Neuronal stem cell (in vitro differentiated cells): ENCODE measurements at regions not wholly inside any gene's neighbourhood (a gene's known extent, or its start where the extent isn't known, plus 50 kb on each side); places are given as distances from the start of the nearest gene placed in this dataset.

Source experiments
- DNase-seq: peaks from one replicate; pipeline ENCODE4 v3.0.0-alpha.2; 2013; ENCODE audit warnings: low spot score
- H2AFZ ChIP-seq: one replicate; pipeline ENCODE4 v1.6.1; 2013; ENCODE audit warnings: mild to moderate bottlenecking, low read length, inconsistent platforms
- H2AK5ac ChIP-seq: 2 replicates; pipeline ENCODE4 v1.6.1; 2013; ENCODE audit warnings: low read depth, mild to moderate bottlenecking, inconsistent platforms, low read length, moderate library complexity, mixed read lengths
- H2BK120ac ChIP-seq: 2 replicates; pipeline ENCODE4 v1.6.1; 2013; ENCODE audit warnings: low read depth, mild to moderate bottlenecking, inconsistent platforms, low read length, moderate library complexity, mixed read lengths
- H2BK12ac ChIP-seq: one replicate; pipeline ENCODE4 v1.6.1; 2013; ENCODE audit warnings: low read length, inconsistent platforms
- H2BK15ac ChIP-seq: 2 replicates; pipeline ENCODE4 v1.6.1; 2013; ENCODE audit warnings: mild to moderate bottlenecking, low read length, inconsistent platforms, mixed read lengths
- H2BK5ac ChIP-seq: one replicate; pipeline ENCODE4 v1.6.1; 2013; ENCODE audit warnings: inconsistent platforms, mild to moderate bottlenecking, low read length, moderate library complexity
- H3K14ac ChIP-seq: one replicate; pipeline ENCODE4 v1.6.1; 2013; ENCODE audit warnings: low read length, inconsistent platforms
- H3K18ac ChIP-seq: 2 replicates; pipeline ENCODE4 v1.6.1; 2013; ENCODE audit warnings: low read length, inconsistent platforms
- H3K23ac ChIP-seq: 2 replicates; pipeline ENCODE4 v1.6.1; 2013; ENCODE audit warnings: low read depth, mild to moderate bottlenecking, mixed read lengths, low read length, inconsistent platforms; ENCODE audit not compliant: poor library complexity
- H3K27ac ChIP-seq: replicated peaks from 3 replicates; pipeline ENCODE4 v1.5.1; 2013; ENCODE audit warnings: low read length, inconsistent platforms
- H3K27me3 ChIP-seq, 3 experiments: 2 replicates each; pipeline ENCODE4 v1.6.1; 2013; ENCODE audit warnings: low read length in 3 of 3, mild to moderate bottlenecking in 2 of 3, inconsistent platforms in 1 of 3, low read depth in 1 of 3, mixed read lengths in 1 of 3, moderate library complexity in 1 of 3; ENCODE audit not compliant: control insufficient read depth in 3 of 3, insufficient read depth in 3 of 3
- H3K36me3 ChIP-seq, 2 donors: replicated peaks in 1 of 2; 2 replicates each; pipeline ENCODE4 v1.6.1; 2013; ENCODE audit warnings: low read length in 2 of 2; ENCODE audit not compliant: control insufficient read depth in 2 of 2, insufficient read depth in 2 of 2
- H3K4ac ChIP-seq: 2 replicates; pipeline ENCODE4 v1.6.1; 2013; ENCODE audit warnings: inconsistent platforms, mild to moderate bottlenecking, low read length, moderate library complexity
- H3K4me1 ChIP-seq, 2 donors: 1 replicate in 1 of 2; 2 replicates in 1 of 2; pipeline ENCODE4 v1.6.1; 2013; ENCODE audit warnings: low read length in 2 of 2, low read depth in 1 of 2; ENCODE audit not compliant: control insufficient read depth in 2 of 2, insufficient read depth in 1 of 2
- H3K4me2 ChIP-seq: one replicate; pipeline ENCODE4 v1.6.1; 2013; ENCODE audit warnings: mild to moderate bottlenecking, low read length, inconsistent platforms; ENCODE audit not compliant: insufficient read depth, poor library complexity, severe bottlenecking
- H3K4me3 ChIP-seq, 2 donors: 2 replicates each; pipeline ENCODE4 v1.5.1; 2013; ENCODE audit warnings: low read length in 2 of 2, mild to moderate bottlenecking in 2 of 2, inconsistent platforms in 1 of 2, moderate library complexity in 1 of 2
- H3K79me1 ChIP-seq: one replicate; pipeline ENCODE4 v1.6.1; 2013; ENCODE audit warnings: low read depth, mild to moderate bottlenecking, inconsistent platforms, low read length, moderate library complexity
- H3K9ac ChIP-seq: one replicate; pipeline ENCODE4 v1.6.1; 2013; ENCODE audit warnings: mild to moderate bottlenecking, low read depth, low read length, inconsistent platforms; ENCODE audit not compliant: poor library complexity
- H3K9me3 ChIP-seq, 2 donors: replicated peaks in 1 of 2; 2 replicates each; pipeline versions ENCODE3 to v1.6.1; 2013; ENCODE audit warnings: low read length in 2 of 2, mild to moderate bottlenecking in 2 of 2, inconsistent platforms in 1 of 2, low read depth in 1 of 2, mixed read lengths in 1 of 2, moderate library complexity in 1 of 2; ENCODE audit not compliant: control insufficient read depth in 2 of 2, insufficient read depth in 1 of 2
- H4K8ac ChIP-seq: one replicate; pipeline ENCODE4 v1.6.1; 2013; ENCODE audit warnings: low read depth, mild to moderate bottlenecking, inconsistent platforms, low read length, moderate library complexity
- H4K91ac ChIP-seq: one replicate; pipeline ENCODE4 v1.6.1; 2013; ENCODE audit warnings: low read length, low read depth, mild to moderate bottlenecking, inconsistent platforms; ENCODE audit not compliant: poor library complexity
- WGBS, 2 donors: extraction: QIAGEN DNeasy Blood & Tissue Kit; methylation state at CpG; one replicate each; pipeline ENCODE4 v1.1.7; 2013; ENCODE audit warnings: missing lambda C conversion rate in 2 of 2, mixed read lengths in 1 of 2; ENCODE audit not compliant: insufficient read length in 2 of 2, insufficient replicate concordance in 1 of 2; ENCODE audit errors: extremely low coverage in 2 of 2; 5-methylcytosine and 5-hydroxymethylcytosine counted together

DNA sequence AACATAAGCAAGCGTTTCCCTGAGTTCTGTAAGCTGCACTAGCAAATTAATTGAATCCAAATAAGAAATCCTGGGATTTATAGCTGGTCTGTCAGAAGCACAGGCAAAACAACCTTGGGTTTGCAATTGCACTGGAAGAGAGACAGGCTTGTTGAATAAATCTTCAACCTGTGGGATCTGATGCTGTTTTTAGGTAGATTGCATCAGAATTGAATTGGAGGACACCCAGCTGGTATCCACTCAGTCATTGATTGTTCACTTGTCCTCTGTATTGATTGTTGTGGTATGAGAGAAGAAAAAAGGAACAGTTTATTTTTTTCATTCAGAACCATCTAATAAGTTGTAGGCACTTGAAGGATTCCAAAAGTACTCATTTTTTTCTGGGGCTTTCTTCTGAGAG, 497.4 kb downstream of the SIPA1L2 start:
- Histone ChIP-seq H3K14ac (no peak overlapping the region), H2BK5ac (no peak overlapping the region), H3K4me1 (peaks cover 2 to 8% of the 10 kb centered on the region in 2 donors), H2BK12ac (no peak overlapping the region), H3K23ac (no peak overlapping the region), H3K4ac (no peak overlapping the region), H2BK15ac (no peak overlapping the region), H4K8ac (no peak overlapping the region), H3K36me3 (no peaks in the 10 kb centered on the region), H3K27me3 (no peaks in the 10 kb centered on the region), H3K79me1 (no peaks in the 10 kb centered on the region), H2AK5ac (no peak overlapping the region), H2BK120ac (no peak overlapping the region), H3K9ac (no peak overlapping the region), H3K27ac (no peak overlapping the region), H3K4me3 (no peak overlapping the region), H3K4me2 (no peak overlapping the region), H2AFZ (peak overlapping the region; percentile 50), H3K9me3 (peaks cover 7 to 40% of the 10 kb centered on the region in 2 donors), H3K18ac (no peak overlapping the region), H4K91ac (no peak overlapping the region)
- no CpG with 5 or more reads among the region's 1 CpG for WGBS, 2 donors
- no peak for DNase-seq

DNA sequence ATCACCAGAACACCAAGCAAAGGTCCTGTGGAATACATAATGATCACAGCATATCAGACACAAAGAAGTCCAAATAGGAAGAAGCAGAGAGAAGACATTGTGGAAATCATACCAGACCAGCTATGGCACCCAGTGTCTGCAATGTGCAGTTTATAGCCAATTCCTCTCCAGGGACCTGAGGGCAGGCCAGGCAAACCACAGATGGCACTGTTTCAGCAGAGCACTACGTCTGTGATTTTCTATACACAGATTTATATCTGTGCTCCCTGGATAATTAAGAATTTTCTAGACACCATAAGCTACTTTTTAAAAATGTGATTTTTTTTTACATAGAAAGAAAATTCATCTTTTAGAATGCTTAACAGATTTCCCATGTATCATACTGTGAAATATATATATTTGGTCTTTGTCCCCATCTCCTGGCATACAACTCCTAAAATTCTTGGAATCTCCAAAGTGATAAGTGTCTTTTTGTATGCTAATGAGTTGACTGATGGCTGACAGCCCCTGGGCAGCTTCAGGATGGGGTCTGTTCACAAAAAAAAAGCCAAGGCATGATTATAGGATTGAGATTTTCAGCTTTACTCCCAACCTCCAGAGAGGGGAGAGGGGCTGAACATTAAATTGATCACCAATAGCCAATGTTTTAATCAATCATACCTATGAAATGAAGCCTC, 498.1 kb downstream of the SIPA1L2 start:
- peaks cover 7 to 43% of the 10 kb centered on the region in 2 donors for H3K9me3 ChIP-seq
- H4K91ac ChIP-seq, result no peak overlapping the region
- no peak overlapping the region for H2BK5ac ChIP-seq
- peak overlapping the region; percentile 50 for H2AFZ ChIP-seq
- no peak overlapping the region for H3K23ac ChIP-seq
- no peak overlapping the region for H2BK12ac ChIP-seq
- H3K14ac ChIP-seq, result no peak overlapping the region
- no peaks in the 10 kb centered on the region for H3K36me3 ChIP-seq
- H4K8ac ChIP-seq, result no peak overlapping the region
- peaks cover 2 to 8% of the 10 kb centered on the region in 2 donors for H3K4me1 ChIP-seq
- no CpG with 5 or more reads among the region's 1 CpG for WGBS, 2 donors
- no peaks in the 10 kb centered on the region for H3K27me3 ChIP-seq
- H3K4me2 ChIP-seq, result no peak overlapping the region
- H3K79me1 ChIP-seq, result no peaks in the 10 kb centered on the region
- H3K27ac ChIP-seq, result no peak overlapping the region
- no peak overlapping the region for H2AK5ac ChIP-seq
- no peak overlapping the region for H3K18ac ChIP-seq
- no peak overlapping the region for H3K4ac ChIP-seq
- H3K4me3 ChIP-seq, result no peak overlapping the region
- no peak for DNase-seq
- H3K9ac ChIP-seq, result no peak overlapping the region
- no peak overlapping the region for H2BK15ac ChIP-seq
- no peak overlapping the region for H2BK120ac ChIP-seq

DNA sequence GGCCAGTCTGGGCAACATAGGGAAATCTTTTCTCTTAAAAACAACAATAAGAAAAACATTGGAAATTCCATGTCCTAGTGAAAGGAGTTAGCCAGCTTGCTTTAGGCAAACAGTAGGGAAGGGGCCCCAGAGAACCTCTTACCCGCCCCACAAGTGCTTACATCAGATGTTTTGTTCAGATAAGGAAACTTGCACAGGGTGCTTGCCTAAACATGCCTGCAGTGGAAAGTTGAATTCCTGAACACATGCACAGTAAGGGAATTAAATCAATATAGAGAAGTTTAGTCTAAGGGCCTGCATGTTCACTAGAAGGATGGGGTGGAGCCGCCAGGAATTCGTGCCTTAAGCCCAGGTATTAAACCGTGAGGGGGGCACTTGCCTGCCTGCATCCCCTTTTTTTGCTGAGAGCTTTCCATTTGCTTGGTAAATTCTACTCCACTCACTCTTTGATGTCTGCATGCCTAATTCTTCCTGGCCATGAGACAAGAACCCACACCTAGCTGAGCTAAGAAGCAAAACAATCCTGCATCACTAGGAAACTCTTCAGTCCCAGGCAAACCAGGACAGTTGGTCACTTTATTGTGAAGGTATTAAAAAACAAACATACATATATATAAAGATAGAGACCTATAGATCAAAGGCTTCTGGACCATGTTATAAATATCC, 499.0 kb downstream of the SIPA1L2 start:
- no peaks in the 10 kb centered on the region for H3K36me3 ChIP-seq
- no peak overlapping the region for H2BK15ac ChIP-seq
- peaks cover 2 to 8% of the 10 kb centered on the region in 2 donors for H3K4me1 ChIP-seq
- no peak overlapping the region for H3K18ac ChIP-seq
- no peak overlapping the region for H3K4me2 ChIP-seq
- no peaks in the 10 kb centered on the region for H3K27me3 ChIP-seq
- no peak overlapping the region for H4K8ac ChIP-seq
- no peak overlapping the region for H3K4ac ChIP-seq
- H2BK5ac ChIP-seq, result no peak overlapping the region
- H2AFZ ChIP-seq, result no peak overlapping the region
- DNase-seq, result no peak
- no CpG with 5 or more reads among the region's 4 CpGs for WGBS, 2 donors
- no peak overlapping the region for H3K27ac ChIP-seq
- H2BK12ac ChIP-seq, result no peak overlapping the region
- H2AK5ac ChIP-seq, result no peak overlapping the region
- no peak overlapping the region for H3K9ac ChIP-seq
- H3K4me3 ChIP-seq, result no peak overlapping the region
- H4K91ac ChIP-seq, result no peak overlapping the region
- H3K9me3 ChIP-seq, result peaks cover 7 to 46% of the 10 kb centered on the region in 2 donors
- H3K23ac ChIP-seq, result no peak overlapping the region
- H2BK120ac ChIP-seq, result no peak overlapping the region
- no peaks in the 10 kb centered on the region for H3K79me1 ChIP-seq
- no peak overlapping the region for H3K14ac ChIP-seq

DNA sequence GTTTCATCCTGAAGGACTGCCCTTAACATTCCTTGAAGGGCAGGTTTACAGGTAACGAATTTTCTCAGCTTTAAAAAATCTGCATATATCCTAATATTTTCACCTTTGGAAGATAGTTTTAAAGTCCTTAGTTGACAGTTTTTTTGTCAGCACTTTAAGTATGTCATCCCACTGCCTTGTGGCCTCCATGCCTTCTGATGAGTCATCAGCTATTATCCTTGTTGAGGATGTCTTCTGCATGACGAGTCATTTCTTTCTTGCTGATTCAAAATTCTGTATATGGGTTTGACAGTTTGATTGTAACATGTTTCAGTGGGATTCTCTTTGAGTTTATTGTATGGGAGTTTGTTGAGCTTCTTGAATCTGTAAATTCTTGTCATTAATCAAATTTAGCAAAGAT, 500.6 kb downstream of the DISC1 start:
- H3K27ac ChIP-seq, result no peak overlapping the region

More for the DNA sequence above, 500.6 kb downstream of the DISC1 start:
- no peaks in the 10 kb centered on the region for H3K79me1 ChIP-seq
- no peak overlapping the region for H3K14ac ChIP-seq
- peaks cover 7 to 54% of the 10 kb centered on the region in 2 donors for H3K9me3 ChIP-seq
- H3K4ac ChIP-seq, result no peak overlapping the region
- no peak for DNase-seq
- no peak overlapping the region for H2AFZ ChIP-seq
- H3K4me2 ChIP-seq, result no peak overlapping the region
- H2BK5ac ChIP-seq, result no peak overlapping the region
- H2BK15ac ChIP-seq, result no peak overlapping the region
- H4K8ac ChIP-seq, result no peak overlapping the region
- no peaks in the 10 kb centered on the region for H3K27me3 ChIP-seq
- H3K9ac ChIP-seq, result no peak overlapping the region
- no peak overlapping the region for H3K18ac ChIP-seq
- WGBS, 2 donors, result no CpG with 5 or more reads among the region's 2 CpGs
- peaks cover under 1 to 8% of the 10 kb centered on the region in 2 donors for H3K4me1 ChIP-seq
- H3K36me3 ChIP-seq, result no peaks in the 10 kb centered on the region
- no peak overlapping the region for H2BK120ac ChIP-seq
- H4K91ac ChIP-seq, result no peak overlapping the region
- H2BK12ac ChIP-seq, result no peak overlapping the region
- no peak overlapping the region for H2AK5ac ChIP-seq
- no peak overlapping the region for H3K23ac ChIP-seq
- H3K4me3 ChIP-seq, result no peak overlapping the region
